ENCODE measurements at regions not wholly inside any gene's neighbourhood (a gene's known extent, or its start where the extent isn't known, plus 50 kb on each side); places are given as distances from the start of the nearest gene placed in this dataset.

DNA sequence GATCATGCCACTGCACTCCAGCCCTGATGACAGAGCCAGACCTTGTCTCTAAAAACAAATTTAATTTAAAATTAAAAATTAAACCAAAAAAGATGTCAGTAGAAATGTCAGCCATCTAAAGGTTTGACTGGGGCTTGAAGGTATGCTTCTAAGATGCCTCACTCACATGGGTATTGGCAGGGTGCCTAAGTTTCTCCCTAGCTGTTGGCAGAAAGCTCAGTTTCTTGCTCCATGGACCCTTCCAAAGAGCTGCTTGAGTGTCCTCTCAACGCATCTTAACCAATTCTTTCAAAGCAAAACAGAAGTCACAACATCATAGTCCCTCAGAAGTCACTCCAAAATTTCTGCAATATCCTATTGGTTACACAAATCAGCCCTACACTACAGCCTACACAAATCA, 231.0 kb upstream of the ADGRL2 start:
- ATAC-seq: no peak

DNA sequence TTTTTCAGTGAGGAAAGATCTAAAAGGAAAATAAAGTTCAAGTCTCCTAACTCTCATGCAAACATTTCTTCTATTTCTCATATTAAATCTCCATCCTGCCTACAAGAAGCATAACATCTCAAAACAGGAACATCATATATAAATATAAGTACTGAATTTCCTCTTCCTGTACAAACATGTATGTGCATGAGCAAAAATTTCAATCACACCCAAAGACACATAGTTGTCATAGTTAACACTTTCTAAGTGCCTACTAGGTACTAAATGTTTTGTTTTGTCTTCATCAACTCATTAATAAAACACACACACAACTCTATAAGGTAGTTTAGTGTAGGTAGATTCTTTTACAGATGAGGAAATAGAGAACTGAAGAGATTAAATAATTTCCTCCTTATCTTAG, 237.1 kb upstream of the ADGRL2 start:
- ATAC-seq: no peak

DNA sequence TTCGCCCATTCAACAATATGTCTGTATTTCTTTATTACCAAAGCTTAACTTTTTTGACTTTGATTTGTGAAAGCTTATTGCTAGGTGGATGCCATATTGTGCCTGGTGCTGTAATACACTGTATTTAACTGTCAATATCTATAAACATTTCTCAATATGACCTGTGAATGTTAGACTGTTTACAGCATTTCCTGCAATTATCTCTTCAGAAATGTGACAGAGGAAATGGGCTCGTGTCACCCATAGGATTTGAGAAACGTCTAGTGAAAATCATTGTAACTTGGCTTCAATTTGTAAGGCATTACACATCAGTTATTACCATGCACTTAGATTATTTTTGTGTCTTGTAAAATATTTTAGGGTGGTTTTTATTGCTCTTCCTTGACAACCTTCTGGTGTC, 237.8 kb upstream of the ADGRL2 start:
- no peak for ATAC-seq

DNA sequence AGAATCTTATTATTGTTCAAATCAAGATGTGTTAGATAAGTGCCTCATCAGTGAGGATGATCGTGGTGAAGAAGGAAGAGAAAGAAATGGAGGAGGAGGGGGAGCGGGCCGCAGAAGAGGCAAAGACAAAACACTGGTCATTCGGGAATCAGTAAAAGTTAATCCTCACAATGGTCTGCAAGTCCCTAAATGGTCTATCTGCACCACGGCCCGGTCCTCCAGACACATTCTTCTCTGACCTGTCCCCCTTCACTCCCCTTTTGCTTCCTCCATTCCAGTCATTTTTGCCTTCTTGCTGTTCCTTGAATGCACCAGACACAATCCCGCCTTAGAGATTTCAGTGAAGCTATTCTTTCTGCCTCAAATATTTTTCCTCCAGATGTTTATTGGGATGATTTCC, 240.1 kb upstream of the ADGRL2 start:
- no peak for ATAC-seq

DNA sequence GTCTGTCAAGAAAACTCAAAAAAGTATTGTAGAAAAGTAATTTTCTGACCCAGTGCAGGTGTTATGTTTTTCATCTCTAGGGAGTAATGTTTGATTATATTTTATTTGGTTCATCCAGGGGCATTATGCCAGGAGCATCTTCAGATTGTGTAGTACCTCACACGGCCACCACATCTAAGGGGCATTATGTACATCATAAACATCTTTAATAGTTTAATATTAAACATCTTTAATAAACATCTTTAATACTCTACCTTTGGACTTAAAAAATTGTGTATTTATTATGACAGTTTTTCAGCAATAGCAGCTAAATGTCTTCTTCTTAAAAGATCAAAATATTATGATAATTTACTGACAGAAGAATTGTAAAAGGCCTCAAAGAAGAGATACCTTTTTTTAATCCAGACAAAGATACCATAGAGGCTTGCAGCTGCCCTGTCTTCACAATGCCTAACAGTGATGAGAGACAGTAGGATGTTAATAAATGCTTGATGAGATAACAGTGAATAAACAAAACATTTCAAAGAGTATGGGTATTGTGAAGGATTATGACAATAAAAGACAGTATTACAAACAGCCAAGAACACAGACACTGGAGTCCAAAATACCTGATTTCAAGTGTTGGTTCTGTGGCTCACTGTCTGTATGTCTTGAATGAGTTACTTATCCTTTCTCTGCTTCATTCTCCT, 240.9 kb upstream of the ADGRL2 start:
- ATAC-seq: no peak

DNA sequence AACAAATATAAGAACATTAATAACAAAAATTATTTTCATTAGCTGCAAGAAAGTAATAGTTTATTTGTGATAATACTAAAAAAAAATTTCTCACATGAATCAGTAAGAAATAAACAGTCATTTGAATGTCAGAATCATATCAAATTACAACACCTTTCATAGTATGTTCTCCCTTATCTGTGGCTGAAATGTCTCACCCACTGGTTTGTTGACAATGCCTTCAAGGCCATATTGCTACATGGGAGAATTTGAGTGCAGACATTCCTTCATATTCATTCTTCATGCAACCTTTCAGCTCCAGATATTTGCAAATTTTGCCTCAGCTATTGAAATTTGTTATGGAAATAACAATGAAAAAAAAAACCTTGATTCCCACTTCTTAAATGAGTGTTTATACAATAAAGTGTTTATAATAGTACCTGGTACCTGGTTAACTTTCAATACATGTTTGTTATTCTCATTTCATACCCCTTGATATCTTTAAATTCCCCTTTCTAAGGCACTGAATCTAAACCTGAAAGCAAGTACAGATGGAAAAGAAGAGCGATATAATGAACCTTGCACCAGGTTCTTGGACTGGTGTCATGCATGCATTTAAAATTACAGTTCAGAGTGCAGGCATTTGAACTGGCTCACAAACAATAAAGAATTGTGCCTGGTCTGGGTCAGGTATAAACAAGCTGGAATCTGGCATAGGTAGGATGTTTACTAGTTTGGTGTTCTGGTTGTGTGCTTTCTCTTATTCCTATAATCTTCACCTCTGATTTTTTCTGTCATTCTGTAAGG, 242.2 kb upstream of the ADGRL2 start:
- ATAC-seq: no peak

DNA sequence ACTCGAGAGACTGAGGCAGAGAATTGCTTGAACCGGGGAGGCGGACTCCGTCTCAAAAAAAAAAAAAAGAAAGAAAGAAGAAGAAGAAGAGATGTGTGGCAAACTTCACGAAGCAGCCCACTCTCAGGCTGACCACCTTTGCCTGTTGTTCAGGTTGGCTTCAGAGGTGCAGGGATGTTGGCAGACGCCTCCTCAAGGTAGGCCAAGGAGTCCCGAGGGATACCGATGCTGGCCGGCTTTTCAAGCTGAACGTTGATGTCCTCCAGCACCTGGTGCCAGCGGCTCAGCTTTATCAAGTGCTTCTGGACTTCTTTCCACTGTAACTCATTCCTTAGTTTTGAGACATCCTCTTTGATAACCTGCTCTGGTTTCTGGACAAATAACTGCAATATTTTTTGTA, 243.8 kb upstream of the ADGRL2 start:
- no peak for ATAC-seq

DNA sequence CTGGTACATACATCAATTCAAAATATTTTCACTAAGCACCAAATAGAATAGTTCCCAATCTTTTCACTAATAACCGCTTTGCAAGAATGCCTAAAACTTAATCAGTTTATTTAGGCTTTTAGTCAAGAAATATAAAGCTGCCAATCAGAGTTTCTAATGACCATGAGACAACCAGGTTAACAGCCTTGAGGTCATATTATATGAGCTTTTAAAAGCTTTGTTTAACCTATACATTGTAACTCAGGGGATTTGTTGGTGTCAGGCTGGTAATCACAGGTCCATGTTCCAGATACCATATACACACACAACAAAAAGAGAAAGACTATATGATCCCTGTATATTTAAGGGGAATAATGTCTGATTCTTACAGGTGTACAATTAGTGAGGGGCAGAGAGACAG, 246.2 kb upstream of the ADGRL2 start:
- no peak for ATAC-seq

DNA sequence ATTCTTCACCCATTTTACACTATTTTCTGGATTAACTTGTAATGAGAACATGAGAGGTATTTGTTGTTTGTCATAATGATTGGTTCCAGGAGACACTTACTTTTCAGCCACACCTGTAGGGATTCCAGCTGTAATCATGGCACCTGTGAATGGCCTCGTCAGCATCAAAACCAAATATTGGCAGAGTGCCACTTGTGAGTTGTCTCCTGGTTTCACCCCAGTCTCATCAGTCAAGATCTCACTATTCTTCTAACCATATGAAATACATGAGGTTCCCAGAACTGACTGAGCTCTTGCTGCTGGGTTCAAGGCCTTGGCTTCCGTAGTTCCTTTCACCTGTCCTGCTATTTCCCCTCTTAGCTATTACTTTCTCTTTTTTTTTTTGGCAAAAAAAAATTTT, 246.6 kb upstream of the ADGRL2 start:
- no peak for ATAC-seq

DNA sequence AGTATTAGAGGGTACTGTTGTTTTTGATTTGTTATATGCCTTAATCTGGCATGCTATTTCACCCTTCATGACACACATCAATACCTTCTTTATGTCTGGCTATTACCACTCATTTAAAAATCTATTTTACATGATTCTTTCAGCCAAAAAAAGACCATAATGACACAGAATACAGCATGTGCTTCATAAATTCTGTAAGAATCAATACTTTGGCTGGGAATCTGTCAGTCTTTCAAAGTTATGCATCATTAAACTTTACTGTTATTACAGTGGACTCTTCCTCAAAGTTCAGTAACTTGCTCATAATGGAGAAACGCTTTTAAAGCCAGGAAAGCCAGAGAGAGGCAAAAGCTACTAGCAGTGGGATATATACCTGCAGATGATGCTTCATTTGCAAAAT, 247.2 kb upstream of the ADGRL2 start:
- ATAC-seq: no peak

DNA sequence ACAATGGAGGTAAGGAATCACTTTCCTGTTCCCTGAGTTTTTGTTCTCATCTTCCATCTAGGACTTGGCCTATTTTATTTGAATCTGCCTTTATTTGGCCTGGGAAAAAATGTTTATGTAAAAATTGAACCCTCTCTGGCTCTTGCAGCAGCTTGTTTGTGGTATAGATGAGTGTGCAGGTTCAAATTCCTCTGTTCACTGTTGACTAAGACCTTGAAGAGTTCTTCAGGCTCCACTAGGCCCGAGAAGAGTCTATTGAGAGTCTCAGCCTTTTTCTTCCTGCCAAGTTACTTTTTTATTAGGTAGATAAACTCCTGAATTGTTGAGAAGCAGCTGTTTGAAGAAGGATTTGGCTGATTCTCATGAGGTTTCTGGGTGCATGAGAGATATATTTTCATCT, 248.8 kb upstream of the ADGRL2 start:
- ATAC-seq: no peak

DNA sequence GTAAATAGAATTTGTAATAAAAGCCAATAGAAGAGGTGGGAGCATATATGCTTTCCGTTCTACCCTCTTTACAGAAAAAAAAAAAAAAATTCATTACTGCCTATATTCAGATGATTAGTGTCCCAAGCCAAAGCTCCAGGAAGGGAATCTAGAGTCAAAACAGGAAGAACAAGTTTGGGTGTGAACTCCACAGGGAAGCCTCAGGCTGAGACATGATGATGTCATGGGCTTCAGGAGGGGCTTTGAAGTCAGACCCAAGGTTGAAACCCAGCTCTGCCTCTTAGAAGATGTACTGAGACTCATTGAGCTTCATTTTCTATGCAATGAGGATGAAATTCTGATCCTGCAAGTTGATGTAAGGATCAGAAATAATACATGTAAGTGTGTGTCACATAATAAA, 250.0 kb upstream of the ADGRL2 start:
- no peak for ATAC-seq

DNA sequence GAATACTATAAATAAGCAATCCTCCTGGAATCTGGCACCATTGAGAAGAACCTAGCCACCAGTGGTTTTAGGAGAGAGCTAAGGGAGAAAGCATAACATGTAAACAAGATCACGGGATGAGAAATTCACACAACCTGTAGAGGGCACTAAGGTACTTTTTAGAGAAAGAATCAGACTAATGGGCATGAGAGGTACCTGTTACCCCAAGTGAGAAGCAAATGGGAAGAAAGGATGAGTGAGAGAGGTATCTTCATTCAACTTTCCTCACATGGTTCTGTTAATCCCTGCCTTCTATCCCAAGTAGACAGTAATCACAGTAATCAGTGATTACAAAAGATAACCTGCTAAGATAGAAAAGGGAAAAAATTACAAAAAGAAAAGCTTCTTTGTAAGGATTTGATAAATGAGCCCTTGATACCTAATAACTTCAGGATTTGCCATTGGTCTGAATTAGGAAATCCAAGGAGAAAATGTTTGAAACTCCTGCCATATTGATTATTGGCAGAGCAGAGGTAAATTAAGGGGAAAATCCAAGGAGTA, 251.1 kb upstream of the ADGRL2 start:
- no peak for ATAC-seq

DNA sequence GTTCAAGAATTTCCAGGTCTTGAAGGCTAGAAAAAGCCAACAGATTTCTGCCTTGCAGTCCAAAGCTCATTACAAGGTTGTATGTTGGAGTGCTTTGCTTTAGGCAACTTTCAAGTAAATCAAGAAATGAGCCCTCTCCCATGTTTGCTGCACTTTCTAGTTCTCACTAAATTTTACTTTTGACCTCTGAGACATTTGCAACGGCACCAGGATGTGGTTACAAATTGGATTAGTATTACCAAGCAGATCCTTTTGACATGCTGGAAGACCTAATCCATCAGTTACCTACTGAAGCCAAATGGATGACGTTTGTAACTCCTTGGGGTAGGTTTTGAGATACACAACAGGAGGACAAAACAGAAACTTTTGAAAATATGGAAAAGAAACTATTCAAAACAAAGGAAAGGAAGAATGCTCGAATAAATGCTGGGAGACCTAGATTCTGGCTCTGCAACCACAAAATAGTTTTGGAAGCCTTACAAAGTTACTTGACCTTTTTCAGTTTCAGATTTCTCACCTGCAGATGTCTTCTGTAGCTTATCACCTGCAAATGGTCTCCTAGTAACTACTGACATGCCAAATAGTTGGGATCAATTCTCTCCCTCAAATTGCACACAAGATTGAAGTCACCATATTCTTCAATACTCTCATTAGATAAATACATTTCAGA, 251.7 kb upstream of the ADGRL2 start:
- ATAC-seq: no peak

DNA sequence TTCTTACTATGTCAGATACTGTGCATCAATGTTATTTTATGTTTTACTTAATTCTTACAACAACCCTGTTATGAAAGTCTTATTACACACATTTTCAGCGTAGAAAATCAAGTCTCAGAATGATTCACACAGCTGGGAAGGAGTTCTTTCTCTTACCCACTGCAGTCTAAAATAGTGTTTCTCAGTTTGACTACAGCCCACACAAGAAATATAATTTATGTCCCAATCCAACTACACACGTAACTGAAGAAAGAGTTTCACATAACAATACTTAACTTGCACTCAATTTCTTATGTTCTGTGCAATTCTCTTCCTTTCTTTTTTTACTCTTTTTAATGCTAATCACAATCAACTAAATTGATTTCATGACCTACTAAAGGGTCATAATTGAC, 252.8 kb upstream of the ADGRL2 start:
- no peak for ATAC-seq

DNA sequence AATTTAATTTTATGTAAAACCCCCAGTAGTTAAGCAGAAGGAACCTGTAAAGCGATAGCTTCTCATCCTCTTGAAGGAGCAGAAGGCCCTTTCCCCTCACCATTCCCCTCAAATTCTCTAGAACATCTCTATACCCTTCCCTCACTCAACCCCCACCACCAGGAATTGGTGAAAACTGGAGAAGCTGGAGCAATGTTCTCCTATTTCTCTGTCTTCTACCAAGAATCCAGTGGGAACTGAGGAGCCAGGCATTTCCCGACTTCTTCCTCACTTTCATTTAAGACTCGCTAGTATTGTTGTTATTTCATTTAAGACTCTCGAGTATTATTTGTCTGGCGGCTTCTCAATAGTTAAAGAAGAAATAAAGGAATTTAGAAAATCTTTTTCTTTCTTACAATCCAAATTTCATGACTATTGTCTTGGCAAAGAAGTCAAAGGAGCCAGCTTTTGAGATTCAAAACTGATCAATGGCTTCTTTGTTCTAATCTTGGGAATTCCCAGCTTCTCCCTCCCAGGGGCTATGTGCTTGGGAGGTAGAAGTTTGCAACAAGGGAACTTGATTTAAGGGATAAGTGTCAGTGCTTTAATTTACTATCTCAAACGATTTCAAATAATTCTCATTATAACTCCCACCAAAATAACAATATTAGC, 253.3 kb upstream of the ADGRL2 start:
- no peak for ATAC-seq

DNA sequence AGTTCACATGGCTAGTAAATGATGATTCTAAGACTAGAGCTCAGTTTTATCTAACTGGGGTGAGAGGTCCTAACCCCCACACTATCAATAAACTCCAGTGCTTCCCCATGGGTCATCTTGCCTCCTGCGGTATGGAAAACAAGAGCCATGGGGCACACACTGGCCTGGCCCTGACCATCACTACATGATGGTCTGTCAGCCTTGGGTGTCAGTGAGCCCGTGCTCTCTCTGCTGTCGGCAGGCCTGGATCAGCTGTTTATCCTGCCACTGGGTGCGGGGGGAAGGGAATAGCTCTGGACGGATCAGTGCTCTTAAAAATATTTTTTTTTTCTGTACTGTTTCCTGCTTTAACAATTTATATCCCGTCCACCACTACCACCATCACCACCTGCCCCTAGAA, 255.0 kb upstream of the ADGRL2 start:
- ATAC-seq: no peak

DNA sequence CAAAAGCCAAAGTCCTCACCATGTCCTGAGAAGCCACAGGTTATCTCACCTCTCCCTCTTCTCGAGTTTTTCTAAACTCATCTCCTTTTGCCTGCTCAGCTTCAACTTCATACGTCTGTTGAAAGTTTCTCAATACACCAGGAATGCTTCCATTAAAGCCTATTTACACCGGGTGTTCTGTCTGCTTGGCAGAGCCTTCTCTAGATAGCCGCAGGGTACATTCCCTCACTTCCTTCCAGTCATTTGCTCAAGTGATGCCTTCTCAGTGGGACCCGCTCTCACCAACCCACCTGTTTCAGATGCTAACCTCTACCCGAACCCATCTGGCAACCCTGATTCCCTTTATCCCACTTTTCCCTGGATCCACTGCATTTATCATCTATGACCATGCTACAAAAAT, 257.0 kb upstream of the ADGRL2 start:
- ATAC-seq: no peak

DNA sequence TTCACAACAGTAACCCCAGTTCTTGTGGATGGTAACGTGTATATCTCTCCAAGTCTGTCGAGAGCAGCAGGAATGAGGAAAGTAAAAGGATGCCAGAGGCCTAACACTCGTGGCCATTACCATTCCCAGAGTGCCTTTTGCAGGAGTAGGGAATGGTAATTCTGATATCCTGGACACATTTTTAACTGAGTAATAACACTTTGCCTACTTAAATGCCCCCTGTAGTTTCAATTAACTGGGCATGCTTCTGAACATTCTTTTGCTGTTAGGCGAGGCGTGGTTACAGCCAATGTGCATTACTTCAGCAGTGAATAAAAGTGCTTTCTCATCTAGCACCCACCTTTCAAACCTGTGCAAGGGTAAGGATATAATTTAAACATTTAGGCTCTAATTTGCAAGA, 258.5 kb upstream of the ADGRL2 start:
- no peak for ATAC-seq

DNA sequence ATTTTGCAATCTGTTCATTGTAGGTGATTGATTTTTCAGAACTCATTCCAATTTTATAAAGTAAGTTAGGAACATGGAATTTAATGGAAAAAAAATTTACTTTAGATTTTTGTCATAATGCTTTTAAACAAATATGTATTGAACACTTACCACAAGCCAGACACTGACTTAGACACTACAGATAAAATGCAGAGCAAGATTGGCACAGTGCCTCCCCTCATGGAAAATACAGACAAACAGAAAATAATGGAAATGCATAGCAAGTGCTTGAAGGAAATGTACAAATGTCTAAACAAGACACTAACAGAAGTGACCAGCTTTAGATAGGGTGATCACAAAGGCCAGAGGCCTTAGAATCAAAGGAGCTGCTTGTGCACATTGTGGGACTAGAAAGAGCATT, 260.5 kb upstream of the ADGRL2 start:
- no peak for ATAC-seq

DNA sequence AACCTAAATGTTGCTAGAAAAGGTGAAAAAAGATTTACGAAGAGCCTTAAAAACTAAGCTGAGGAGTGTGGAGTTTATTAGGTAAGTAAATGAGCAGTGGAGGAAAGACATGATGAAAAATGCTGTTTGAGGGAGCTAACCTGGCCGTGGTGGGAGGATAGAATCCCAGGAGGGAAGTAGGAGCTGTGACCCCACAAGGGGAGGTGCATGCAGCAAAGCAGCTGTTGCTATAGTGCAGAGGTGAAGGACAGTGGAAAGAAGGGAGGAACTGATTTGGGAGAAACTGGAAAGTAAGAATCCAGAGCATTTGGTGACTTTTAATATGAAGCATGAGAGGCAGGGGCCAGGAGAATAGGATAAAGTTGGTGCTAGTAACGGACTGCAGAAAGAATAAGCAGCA, 271.7 kb upstream of the ADGRL2 start:
- ATAC-seq: no peak

DNA sequence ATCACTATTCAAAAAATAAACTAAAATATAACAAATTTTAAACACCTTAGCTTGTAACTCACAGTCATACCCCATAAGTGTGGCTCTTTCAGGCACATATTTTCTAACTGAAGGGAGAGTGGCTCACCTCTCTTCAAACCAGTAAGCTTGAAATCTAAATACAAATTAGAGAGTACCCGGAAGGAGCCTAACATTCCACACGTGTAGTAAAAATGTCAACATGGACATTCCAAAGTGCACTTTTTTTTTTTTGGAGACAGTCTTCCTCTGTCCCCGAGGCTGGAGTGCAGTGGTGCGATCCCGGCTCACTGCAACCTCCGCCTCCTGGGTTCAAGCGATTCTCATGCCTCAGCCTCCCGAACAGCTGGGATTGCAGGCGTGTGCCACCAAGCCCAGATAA, 275.6 kb upstream of the ADGRL2 start:
- no peak for ATAC-seq

DNA sequence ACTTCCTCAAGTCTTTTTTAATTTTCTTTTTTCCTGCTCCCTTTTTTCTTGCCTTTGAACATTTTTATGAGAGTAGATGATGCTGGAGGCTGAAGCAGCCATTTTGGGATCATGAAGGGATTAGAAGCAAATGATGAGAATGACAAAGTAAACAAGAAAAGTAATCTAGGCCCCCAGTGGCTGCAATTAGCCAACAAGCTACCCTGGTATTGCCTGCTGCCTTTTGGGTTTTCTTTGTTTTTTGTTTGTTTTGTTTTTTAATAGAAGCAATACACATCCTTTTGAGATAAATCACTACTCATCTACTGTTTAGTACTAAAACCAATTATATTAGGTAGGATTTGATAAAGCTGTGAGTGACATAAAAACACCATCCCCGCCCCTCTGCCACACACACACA, 280.7 kb upstream of the ADGRL2 start:
- ATAC-seq: no peak
